ENCODE measurements at regions not wholly inside any gene's neighbourhood (a gene's known extent, or its start where the extent isn't known, plus 50 kb on each side); places are given as distances from the start of the nearest gene placed in this dataset.

- DNase-seq = no peak
- no peaks in the 10 kb centered on the region for H4K20me1 ChIP-seq (ENCODE audit: insufficient read depth, low read length)
- no peak overlapping the region for H2AFZ ChIP-seq (ENCODE audit: insufficient read depth, low read depth, low read length, poor library complexity, severe bottlenecking)
- no peaks in the 10 kb centered on the region for H3K79me2 ChIP-seq (ENCODE audit: insufficient read depth, low read length)
- H3K36me3 ChIP-seq (replicated peaks in 1 of 2; ENCODE audit: control insufficient read depth in 1 of 2, insufficient read depth in 2 of 2, low read length in 2 of 2) = no peaks in the 10 kb centered on the region
- no CpG with 5 or more reads among the region's 1 CpG for WGBS (ENCODE audit: insufficient coverage)
- Mint-ChIP-seq H3K27me3 (ENCODE audit: low read depth in 3 of 3) (peaks cover 0 to 5% (median 3%) of the 10 kb centered on the region in 3 donors), H3K4me1 (no peaks in the 10 kb centered on the region), H3K27ac (no peak overlapping the region), H3K9me3 (peaks cover 0 to 2% (median 0%) of the 10 kb centered on the region in 7 donors), H3K36me3 (no peaks in the 10 kb centered on the region), H3K4me3 (no peak overlapping the region)
- H3K4me1 ChIP-seq (ENCODE audit: control insufficient read depth in 1 of 2, insufficient read depth in 2 of 2, low read length in 2 of 2) = no peaks in the 10 kb centered on the region
- H3K9ac ChIP-seq (ENCODE audit: insufficient read depth, low read length, poor library complexity, severe bottlenecking) = no peak overlapping the region
- no peak for TF ChIP-seq CTCF (IDR thresholded peaks at IDR 0.05)
- no peak overlapping the region for H3K27ac ChIP-seq (ENCODE audit: low read depth in 1 of 2, low read length in 2 of 2)
- no peak overlapping the region for H3K4me3 ChIP-seq (replicated peaks in 1 of 3; ENCODE audit: low read depth in 2 of 3, low read length in 3 of 3)
- no peak overlapping the region for H3K4me2 ChIP-seq (replicated peaks; ENCODE audit: extremely low read depth, low read length, poor library complexity, severe bottlenecking)
- intact Hi-C loops (cut with micrococcal nuclease) = no loop called here
- no peaks in the 10 kb centered on the region for H3K27me3 ChIP-seq (ENCODE audit: control insufficient read depth in 2 of 2, insufficient read depth in 2 of 2, low read length in 2 of 2)
- no peaks in the 10 kb centered on the region for H3K9me3 ChIP-seq (replicated peaks in 1 of 2; ENCODE audit: control insufficient read depth in 1 of 2, insufficient read depth in 1 of 2, low read length in 2 of 2)
Measured at GRCh38 chr6:56899311-56899710, 55.6 kb upstream of the BEND6 start.

- Histone ChIP-seq H3K27me3 (ENCODE audit: control insufficient read depth in 2 of 2, insufficient read depth in 2 of 2, low read length in 2 of 2) (no peaks in the 10 kb centered on the region), H3K27ac (ENCODE audit: low read depth in 1 of 2, low read length in 2 of 2) (no peak overlapping the region), H2AFZ (ENCODE audit: insufficient read depth, low read depth, low read length, poor library complexity, severe bottlenecking) (no peak overlapping the region), H3K4me3 (replicated peaks in 1 of 3; ENCODE audit: low read depth in 2 of 3, low read length in 3 of 3) (no peak overlapping the region), H3K9me3 (replicated peaks in 1 of 2; ENCODE audit: control insufficient read depth in 1 of 2, insufficient read depth in 1 of 2, low read length in 2 of 2) (no peaks in the 10 kb centered on the region), H3K4me2 (replicated peaks; ENCODE audit: extremely low read depth, low read length, poor library complexity, severe bottlenecking) (no peak overlapping the region), H3K9ac (ENCODE audit: insufficient read depth, low read length, poor library complexity, severe bottlenecking) (no peak overlapping the region), H3K79me2 (ENCODE audit: insufficient read depth, low read length) (no peaks in the 10 kb centered on the region), H4K20me1 (ENCODE audit: insufficient read depth, low read length) (no peaks in the 10 kb centered on the region), H3K4me1 (ENCODE audit: control insufficient read depth in 1 of 2, insufficient read depth in 2 of 2, low read length in 2 of 2) (no peaks in the 10 kb centered on the region), H3K36me3 (replicated peaks in 1 of 2; ENCODE audit: control insufficient read depth in 1 of 2, insufficient read depth in 2 of 2, low read length in 2 of 2) (no peaks in the 10 kb centered on the region)
- Mint-ChIP-seq H3K36me3 (no peaks in the 10 kb centered on the region), H3K27me3 (ENCODE audit: low read depth in 3 of 3) (peaks cover 0 to 5% (median 3%) of the 10 kb centered on the region in 3 donors), H3K9me3 (peaks cover 0 to 2% (median 0%) of the 10 kb centered on the region in 7 donors), H3K4me1 (no peaks in the 10 kb centered on the region), H3K27ac (no peak overlapping the region), H3K4me3 (no peak overlapping the region)
- TF ChIP-seq CTCF (IDR thresholded peaks at IDR 0.05) = no peak
- intact Hi-C loops (cut with micrococcal nuclease) = no loop called here
- 90% methylated on average over 3 of the region's 4 CpGs for WGBS (ENCODE audit: insufficient coverage)
- no peak for DNase-seq
Measured at GRCh38 chr6:56897789-56898529, 56.9 kb upstream of the BEND6 start.
